ENCODE measurements at regions not wholly inside any gene's neighbourhood (a gene's known extent, or its start where the extent isn't known, plus 50 kb on each side); places are given as distances from the start of the nearest gene placed in this dataset.

- TF ChIP-seq CTCF (IDR thresholded peaks at IDR 0.05; ENCODE audit: unreplicated experiment in 3 of 3): no peak
- peaks cover 12% of the 10 kb centered on the region for H3K9me3 Mint-ChIP-seq
Observed at GRCh38 chr13:112169941-112170822, 103.2 kb downstream of the SOX1 start.

GRCh38 chr13:112170823-112171569, 104.0 kb downstream of the SOX1 start:
- no peak for TF ChIP-seq CTCF (IDR thresholded peaks at IDR 0.05; ENCODE audit: unreplicated experiment in 3 of 3)
- Mint-ChIP-seq H3K27ac (no peak overlapping the region), H3K4me1 (peaks cover 5% of the 10 kb centered on the region), H3K27me3 (ENCODE audit: low read depth) (peaks cover 60% of the 10 kb centered on the region), H3K4me3 (no peak overlapping the region), H3K36me3 (ENCODE audit: low read depth) (no peaks in the 10 kb centered on the region), H3K9me3 (peaks cover 11% of the 10 kb centered on the region)

More at GRCh38 chr13:112169941-112170822, 103.2 kb downstream of the SOX1 start:
- Mint-ChIP-seq H3K36me3 (ENCODE audit: low read depth) (no peaks in the 10 kb centered on the region), H3K4me3 (no peak overlapping the region), H3K27me3 (ENCODE audit: low read depth) (peaks cover 62% of the 10 kb centered on the region), H3K27ac (no peak overlapping the region), H3K4me1 (peaks cover 5% of the 10 kb centered on the region)

GRCh38 chr13:112171570-112171965, 104.6 kb downstream of the SOX1 start:
- no peak for TF ChIP-seq CTCF (IDR thresholded peaks at IDR 0.05; ENCODE audit: unreplicated experiment in 3 of 3)
- Mint-ChIP-seq H3K36me3 (ENCODE audit: low read depth) (no peaks in the 10 kb centered on the region), H3K4me1 (peaks cover 5% of the 10 kb centered on the region), H3K27me3 (ENCODE audit: low read depth) (peaks cover 57% of the 10 kb centered on the region), H3K4me3 (no peak overlapping the region), H3K9me3 (peaks cover 11% of the 10 kb centered on the region), H3K27ac (no peak overlapping the region)

GRCh38 chr13:112172017-112172416, 105.1 kb downstream of the SOX1 start:
- no peaks in the 10 kb centered on the region for H3K36me3 Mint-ChIP-seq (ENCODE audit: low read depth)
- no peak overlapping the region for H3K4me3 Mint-ChIP-seq
- H3K27me3 Mint-ChIP-seq (ENCODE audit: low read depth): peaks cover 54% of the 10 kb centered on the region
- no peak for TF ChIP-seq CTCF (IDR thresholded peaks at IDR 0.05; ENCODE audit: unreplicated experiment in 3 of 3)
- H3K27ac Mint-ChIP-seq: no peak overlapping the region
- H3K4me1 Mint-ChIP-seq: peaks cover 5% of the 10 kb centered on the region
- peaks cover 11% of the 10 kb centered on the region for H3K9me3 Mint-ChIP-seq

- Mint-ChIP-seq H3K4me1 (peaks cover 13% of the 10 kb centered on the region), H3K27me3 (ENCODE audit: low read depth) (peaks cover 57% of the 10 kb centered on the region), H3K9me3 (peaks cover 11% of the 10 kb centered on the region), H3K36me3 (ENCODE audit: low read depth) (no peaks in the 10 kb centered on the region), H3K27ac (no peak overlapping the region), H3K4me3 (no peak overlapping the region)
- no peak for TF ChIP-seq CTCF (IDR thresholded peaks at IDR 0.05; ENCODE audit: unreplicated experiment in 3 of 3)
Observed at GRCh38 chr13:112172641-112173251, 105.8 kb downstream of the SOX1 start.

Data from nephron (organoid).